T-helper 2 cell treated with Interferon-gamma antibody and Interleukin-4, amounts not matched to agents 100 ng/mL and 5 ng/mL, for 36 hours (primary cell): ENCODE measurements at regions not wholly inside any gene's neighbourhood (a gene's known extent, or its start where the extent isn't known, plus 50 kb on each side); places are given as distances from the start of the nearest gene placed in this dataset.
"Not testable (repeated sequence)": the region's sequence is repeated elsewhere in the genome, so short reads cannot be mapped to it uniquely, and the experiment has no call there.

Experiments
- intact Hi-C: fragments of 100-400 bp; cut with micrococcal nuclease; formaldehyde crosslinking; loops from one replicate; pipeline ENCODE4 v1.15.1; 2023

- intact Hi-C loops: no loop called here
Measured at GRCh38 chr5:126017096-126017495, 406.1 kb upstream of the GRAMD2B start.

DNA sequence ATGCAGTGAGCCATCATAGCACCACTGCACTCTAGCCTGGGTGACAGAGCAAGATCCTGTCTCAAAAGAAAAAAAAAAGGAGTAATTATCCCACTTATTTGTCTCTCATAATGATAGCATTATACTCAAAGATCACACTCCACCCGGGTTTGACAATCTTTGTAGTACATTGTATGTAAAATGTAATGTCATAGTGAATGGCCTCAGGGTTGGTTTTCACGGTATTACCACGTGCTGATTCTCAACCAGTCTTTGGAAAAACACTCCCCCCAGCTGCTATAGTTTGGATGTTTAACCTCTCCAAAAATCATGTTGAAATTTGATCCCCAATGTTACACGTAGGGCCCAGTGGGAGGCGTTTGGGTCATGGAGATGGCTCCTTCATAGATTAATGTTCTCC, 402.4 kb upstream of the GRAMD2B start:
- intact Hi-C loops: no loop called here

DNA sequence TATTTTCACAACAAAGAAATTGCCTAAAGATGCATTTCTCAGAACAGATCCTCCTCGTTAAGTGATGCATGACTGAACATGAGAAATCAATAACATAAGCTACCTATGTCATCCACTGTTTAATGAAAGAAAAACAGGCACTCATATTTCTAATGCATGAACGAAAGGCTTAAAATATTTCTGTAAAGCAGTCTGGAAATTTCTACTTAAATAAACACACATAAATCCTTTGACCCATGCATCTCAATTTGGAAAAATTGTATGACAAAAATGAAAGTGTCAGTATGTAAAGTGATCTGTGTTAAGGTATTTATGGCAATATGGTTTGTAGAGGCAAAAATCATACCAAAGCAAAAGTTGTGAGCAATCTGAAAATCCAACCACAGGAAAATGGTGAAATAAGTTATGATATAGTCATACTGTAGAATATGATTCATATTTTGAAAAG, 399.2 kb upstream of the GRAMD2B start:
- intact Hi-C loops: no loop called here

- intact Hi-C loops: no loop called here
Measured at GRCh38 chr5:126027149-126027548, 396.1 kb upstream of the GRAMD2B start.

- intact Hi-C loops: no loop called here
Measured at GRCh38 chr5:126027652-126028051, 395.6 kb upstream of the GRAMD2B start.

DNA sequence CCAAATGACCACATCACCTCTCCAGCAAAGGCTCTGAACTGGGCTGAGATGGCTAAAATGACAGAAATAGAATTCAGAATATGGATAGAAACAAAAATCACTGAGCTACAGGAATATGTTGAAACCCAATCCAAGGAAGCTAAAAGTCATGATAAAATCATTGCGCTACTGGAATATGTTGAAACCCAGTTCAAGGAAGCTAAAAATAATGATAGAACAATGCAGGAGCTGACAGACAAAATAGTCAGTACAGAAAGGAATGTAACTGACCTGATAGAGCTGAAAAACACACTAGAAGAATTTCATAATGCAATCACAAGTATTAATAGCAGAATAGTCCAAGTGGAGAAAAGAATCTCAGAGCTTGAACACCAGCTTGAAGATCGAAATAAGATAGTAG, 394.9 kb upstream of the GRAMD2B start:
- intact Hi-C loops: no loop called here

DNA sequence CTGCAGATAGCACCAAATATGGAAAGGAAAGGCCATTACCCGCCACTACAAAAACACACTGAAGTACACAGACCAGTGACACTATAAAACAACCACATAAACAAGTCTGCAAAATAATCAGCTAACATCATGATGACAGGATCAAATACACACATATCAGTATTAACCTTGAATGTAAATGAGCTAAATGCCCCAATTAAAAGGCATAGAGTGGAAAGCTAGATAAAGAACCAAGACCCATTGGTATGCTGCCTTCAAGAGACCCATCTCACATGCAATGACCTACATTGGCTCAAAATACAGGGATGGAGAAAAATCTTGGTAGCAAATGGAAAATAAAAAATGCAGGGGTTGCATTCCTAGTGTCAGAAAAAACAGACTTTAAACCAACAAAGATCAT, 393.9 kb upstream of the GRAMD2B start:
- intact Hi-C loops: not testable (repeated sequence)

GRCh38 chr5:126030698-126031097, 392.5 kb upstream of the GRAMD2B start:
- intact Hi-C loops: no loop called here

DNA sequence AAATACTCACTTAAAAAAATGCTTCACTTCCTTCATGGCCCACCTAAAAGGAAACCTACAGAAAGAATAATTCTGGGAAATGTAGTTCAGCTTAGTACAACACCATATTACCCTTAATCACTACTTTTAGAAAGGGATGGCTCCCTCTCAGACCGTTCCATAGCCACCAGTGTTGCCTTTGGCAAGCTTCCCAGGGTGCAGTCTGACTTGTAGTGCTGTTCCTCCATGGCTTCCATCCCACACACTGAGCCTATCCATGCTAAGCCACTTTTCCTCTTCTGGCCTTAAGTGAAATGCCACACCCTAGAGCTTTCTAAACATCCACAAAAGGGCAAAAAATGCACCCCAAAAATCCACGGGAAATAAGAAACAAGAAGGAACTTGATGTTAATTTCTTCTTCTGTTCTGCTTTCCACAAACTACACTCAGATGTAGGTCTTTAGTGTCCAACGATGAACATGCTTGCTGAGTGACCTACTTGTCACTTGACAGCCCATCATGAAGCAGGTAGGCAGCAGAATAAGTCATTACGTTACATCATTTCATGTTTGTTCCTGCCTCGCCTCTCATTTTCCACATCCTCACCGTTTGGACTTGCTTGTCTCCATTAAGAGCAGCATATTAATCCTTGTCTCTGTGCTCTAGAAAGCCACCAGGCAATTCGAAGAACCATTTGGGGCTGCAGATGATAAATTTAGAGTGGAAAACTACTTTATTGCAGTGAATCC, 391.1 kb upstream of the GRAMD2B start:
- intact Hi-C loops: no loop called here

GRCh38 chr5:126043688-126044087, 379.5 kb upstream of the GRAMD2B start:
- intact Hi-C loops: no loop called here

GRCh38 chr5:126044111-126044668, 379.0 kb upstream of the GRAMD2B start:
- intact Hi-C loops: no loop called here

DNA sequence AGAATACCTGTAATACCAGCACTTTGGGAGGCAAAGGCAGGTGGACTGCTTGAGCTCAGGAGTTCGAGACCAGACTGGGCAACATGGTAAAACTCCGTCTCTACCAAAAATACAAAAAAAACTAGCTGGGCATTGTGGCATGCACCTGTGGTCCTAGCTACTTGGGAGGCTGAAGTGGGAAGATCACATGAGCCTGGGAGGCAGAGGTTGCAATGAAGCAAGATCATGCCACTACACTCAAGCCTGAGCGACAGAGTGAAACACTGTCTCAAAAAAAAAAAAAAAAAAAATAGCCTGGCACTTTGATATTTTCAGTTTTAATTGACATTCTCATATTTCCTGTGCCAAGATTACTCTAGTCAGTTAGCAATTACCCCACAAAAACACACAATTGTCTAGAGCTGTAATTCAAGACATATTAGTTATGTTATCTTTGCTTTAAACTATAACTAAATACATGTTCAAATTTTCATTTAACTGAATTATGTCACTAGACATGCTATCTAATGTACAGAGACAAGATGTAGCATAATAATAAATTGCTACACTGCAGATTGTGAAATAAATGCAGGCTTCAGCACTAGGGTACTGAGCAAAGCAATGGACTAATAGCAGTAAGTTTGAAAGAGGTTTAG, 378.2 kb upstream of the GRAMD2B start:
- intact Hi-C loops: no loop called here

DNA sequence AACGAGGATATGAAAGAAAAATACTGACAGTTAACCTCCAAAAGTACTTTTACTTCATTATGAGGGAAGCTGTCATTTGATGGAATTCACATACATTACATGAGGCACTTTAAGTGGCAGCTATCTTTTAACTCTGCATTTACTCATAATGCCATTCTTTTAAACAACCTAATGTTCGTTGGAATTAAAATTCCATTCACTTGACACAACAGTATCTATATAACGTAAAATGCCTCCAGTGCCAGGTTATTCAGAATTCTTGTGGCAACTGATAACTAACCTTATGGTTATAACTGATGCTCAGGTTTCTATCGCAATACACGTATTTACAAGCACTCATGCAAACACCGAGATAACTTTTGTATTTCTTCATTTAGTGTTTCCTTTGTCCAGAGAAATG, 376.9 kb upstream of the GRAMD2B start:
- intact Hi-C loops: no loop called here

DNA sequence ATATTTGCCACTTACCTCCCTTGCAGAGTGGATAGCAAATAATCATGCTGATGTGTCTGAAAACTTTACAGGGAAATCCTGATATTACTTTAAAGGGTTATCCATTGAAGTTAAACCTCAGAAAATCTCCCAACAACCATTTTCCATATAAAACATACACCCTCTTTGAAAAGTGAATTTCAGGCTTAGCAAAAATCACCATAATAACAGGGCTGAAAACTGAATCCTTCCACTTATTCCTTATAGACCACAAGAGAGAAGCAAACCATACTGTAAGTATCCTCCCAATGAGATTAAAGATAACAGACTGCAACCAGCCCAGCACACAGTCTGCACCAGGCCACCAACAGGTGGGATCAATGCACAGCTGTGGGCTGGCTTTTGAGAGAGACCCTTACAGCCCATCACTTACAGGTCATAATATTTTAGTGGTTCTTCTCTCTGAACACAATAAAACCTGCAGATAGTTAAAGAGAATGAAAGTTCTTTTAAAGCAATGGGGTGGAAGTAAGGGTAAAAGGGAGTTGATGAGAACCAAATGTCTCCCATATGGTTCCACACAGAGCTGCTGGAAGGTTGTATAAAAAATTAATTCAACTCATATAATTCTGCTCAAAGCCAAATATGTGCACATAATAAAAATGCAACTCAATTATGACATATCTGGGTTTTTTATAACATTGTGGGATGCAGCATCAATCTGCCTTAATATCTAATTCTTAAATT, 376.2 kb upstream of the GRAMD2B start:
- intact Hi-C loops: no loop called here

GRCh38 chr5:126052120-126052519, 371.1 kb upstream of the GRAMD2B start:
- intact Hi-C loops: no loop called here

DNA sequence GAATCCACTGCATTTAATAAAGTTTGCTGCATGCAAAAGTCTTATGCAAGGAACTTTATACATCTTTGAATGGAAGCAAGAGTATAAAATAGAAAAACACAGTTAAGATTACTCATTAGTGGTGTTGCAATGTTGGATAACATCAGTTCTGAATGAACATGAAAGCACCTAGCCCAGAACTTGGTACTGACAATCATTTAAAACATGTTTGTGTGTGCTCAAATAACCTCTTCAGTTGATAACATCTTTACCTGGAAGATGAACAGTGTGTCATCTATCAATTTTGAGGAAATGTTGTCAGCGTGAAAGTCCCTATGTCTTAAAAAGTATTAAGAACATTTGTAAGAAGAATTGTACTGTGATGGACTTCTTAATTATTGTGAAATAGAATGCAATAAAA, 370.4 kb upstream of the GRAMD2B start:
- intact Hi-C loops: no loop called here

- intact Hi-C loops: no loop called here
Measured at GRCh38 chr5:126053630-126054029, 369.6 kb upstream of the GRAMD2B start.

DNA sequence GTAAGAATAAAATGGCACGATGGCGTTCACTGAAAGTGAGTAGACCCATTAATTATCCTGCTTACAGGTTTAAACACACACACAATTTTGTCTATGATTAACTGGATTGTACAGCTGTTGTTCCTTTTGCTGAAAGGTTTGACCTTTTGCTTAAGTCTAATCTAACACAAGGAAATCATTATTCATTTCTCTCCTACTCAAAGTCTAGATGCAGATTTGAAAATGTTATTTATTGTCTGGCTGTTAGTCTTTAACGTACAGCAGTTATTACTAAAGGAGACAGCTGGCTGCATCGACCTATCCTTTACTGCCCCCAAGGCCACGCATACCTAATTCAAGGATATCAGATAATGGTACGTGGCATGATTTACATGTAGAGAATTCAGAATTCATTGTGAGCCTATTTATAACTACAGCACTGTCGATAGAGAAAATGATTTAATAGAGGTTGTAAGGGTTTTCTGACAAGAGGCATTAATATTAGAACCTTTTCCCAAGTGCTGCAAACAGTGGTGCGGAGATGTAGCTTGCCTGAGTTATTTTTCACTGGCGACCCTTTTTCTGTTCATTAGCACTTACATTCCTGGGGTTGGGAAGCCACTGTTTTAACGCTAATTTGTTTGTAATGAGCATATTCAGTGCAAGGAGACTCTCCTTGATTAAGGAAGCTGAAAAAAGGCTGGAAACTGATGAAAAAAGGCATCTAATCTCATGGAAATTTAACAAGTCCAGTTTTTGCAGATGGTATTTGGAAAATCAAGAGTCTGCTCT, 368.4 kb upstream of the GRAMD2B start:
- intact Hi-C loops: no loop called here

GRCh38 chr5:126055348-126055729, 367.9 kb upstream of the GRAMD2B start:
- intact Hi-C loops: no loop called here

GRCh38 chr5:126056352-126056751, 366.9 kb upstream of the GRAMD2B start:
- intact Hi-C loops: no loop called here

- intact Hi-C loops: no loop called here
Measured at GRCh38 chr5:126056851-126057622, 366.2 kb upstream of the GRAMD2B start.
